ENCODE measurements at regions not wholly inside any gene's neighbourhood (a gene's known extent, or its start where the extent isn't known, plus 50 kb on each side); places are given as distances from the start of the nearest gene placed in this dataset.
"Not testable (repeated sequence)": the region's sequence is repeated elsewhere in the genome, so short reads cannot be mapped to it uniquely, and the experiment has no call there.

DNA sequence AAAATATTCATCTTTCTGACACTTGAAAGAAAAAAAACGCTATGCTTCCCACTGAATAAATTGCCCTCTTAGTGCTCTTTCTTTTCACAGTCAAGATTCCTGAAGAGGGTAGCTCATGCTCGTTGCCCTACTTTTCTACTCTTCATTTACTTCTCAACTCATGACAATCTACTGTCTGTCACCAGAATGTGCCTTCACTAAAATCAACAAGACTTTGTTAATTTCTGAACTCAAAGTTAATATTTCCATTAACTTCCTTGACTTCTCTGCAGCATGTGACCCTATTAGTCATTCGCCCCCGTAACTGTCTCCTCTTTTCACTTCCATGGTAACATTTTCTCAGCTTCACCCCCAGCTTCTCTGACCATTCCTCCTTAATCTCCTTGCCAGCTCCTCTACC, 98.9 kb upstream of the MAPRE2 start:
- DNase-seq (ENCODE audit: low read depth) = no peak

DNA sequence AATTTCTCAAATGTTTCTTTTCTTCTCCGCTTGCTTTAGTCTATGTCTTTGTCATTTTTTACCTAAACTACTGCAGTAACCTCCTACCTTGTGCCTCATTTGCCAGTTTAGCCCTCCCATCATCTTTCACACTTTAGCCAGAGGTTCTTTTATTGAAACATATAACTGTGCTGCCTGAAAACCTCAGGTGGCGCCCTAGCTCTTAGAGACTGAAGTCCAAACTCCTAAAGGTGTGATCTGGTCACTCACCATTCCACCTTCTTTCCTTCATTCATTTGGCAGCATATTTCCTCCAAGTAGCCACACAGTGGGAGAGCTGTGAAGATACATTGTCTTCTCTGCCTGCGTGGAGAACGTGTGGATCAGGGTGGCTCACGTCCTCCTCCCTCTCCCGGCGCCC, 98.2 kb upstream of the MAPRE2 start:
- DNase-seq (ENCODE audit: low read depth) = no peak

DNA sequence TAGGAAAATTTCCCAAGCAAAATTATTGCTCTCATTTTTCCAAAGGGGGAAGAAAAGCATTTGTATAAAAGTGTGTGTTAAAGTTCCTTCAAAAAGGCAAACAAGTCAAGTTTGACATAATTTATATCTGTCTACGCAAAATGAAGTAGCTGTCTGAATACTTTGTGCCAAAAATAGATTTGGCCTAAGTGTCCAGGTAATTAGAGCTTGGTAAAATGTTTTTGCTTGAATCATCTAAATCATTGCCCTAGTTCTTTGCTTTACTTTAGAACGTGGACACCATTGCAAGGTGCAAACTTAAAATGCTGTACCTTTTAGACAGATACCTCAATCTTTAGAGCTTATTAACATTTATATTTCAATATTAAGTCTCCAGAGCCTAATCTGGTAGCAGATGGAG, 97.6 kb upstream of the MAPRE2 start:
- DNase-seq (ENCODE audit: low read depth) = no peak

DNA sequence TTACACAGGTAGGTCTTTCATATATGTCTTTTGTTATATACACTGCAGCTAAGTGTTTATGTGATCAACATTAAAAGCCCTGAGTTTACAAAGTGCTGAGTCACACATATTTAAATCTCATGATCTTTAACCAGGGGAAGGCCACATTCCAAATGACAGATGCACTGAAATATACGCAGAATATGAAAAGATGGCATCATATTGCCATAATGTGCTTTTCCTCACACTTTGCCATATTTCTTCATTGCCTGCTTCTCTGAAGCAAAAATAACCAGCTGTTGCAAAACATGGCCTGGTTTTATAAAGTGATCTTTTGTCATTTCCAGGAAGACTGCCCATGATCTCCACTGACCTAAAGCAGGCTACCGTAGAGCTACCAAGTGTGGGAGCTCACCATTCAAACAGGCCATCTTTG, 93.5 kb upstream of the MAPRE2 start:
- DNase-seq (ENCODE audit: low read depth) = peak; percentile 76

DNA sequence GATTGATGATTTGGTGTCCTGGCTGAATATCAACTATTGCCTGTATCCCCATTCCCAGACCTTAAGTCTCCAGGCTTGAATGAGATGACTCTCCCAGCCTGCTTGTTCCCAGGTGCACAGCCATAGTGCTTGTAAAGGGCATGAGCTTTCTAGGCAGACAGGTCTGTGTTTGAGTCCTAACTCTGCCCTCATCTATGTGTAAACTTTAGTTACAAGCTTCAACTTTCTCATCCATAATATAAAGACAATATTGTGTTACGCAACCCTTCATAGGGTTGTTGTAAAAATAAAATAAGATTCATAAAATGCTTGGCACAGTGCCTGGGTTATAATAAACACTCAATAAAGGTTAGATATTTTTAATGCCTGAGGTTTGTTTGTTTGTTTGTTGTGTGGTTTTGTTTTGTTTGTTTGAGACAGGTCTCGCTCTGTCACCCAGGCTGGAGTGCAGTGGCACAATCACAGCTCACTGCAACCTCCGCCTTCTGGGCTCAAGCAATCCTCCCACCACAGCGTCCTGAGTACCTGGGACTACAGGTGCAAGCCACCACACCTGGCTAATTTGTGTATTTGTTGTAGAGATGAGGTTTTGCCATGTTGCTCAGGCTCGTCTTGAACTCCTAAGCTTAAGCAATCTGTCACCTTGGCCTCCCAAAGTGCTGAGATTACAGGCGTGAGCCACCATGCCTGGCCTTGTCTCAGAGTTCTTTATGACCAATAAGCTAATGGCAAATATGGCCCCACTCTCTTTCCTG, 89.4 kb upstream of the MAPRE2 start:
- no peak for DNase-seq (ENCODE audit: low read depth)

GRCh38 chr18:34953212-34953611, 88.0 kb upstream of the MAPRE2 start:
- DNase-seq (ENCODE audit: low read depth) = no peak

DNA sequence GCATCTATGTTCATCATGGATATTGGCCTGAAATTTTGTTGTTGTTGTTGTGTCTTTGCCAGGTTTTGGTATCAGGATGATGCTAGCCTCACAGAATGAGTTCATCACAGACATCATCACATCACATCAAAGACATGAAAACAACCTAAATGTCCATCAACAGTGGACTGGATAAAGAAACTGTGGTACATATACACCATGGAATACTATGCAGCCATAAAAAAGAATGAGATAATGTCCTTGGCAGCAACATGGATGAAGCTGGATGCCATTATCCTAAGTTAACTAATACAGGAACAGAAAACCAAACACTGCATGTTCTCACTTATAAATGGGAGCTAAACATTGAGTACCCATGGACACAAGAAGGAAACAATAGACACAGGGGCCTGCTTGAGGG, 85.7 kb upstream of the MAPRE2 start:
- not testable (repeated sequence) for DNase-seq (ENCODE audit: low read depth)

GRCh38 chr18:34956663-34957062, 84.5 kb upstream of the MAPRE2 start:
- DNase-seq (ENCODE audit: low read depth) = peak; percentile 56

DNA sequence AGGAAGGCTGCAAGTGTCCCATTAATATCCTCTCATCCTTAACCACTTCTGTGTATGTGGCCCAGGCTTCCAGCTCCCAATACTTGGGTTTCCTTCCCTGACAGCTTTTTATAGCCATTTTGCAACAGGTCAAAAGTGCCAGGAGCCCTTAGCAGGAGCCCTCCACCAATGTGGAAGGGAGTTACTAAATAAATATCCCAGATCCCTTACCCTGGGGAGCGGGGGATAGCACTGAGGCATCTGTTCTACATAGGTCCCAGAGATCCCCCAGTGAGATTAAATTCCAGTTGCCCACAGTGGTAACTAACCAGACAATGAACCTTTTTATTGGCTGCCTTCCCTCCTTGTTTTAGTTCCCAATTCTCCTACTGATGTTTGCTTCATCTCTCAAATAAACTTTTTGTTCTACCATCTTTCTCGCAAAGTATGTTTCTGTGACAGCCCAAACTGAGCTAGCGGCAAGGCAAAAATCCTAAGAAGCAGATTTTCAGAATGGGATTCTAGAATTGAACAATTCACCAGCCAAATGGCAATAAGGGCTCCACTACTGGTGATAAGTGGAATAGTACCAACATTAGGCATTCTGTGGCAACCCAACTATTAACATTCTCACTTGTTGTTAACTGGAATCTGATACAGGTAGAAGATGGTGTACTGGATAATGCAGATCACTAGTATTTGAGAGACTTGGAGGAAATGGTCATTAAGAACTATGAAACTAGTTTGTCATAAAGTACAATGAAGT, 83.9 kb upstream of the MAPRE2 start:
- DNase-seq (ENCODE audit: low read depth) = peak; percentile 16

GRCh38 chr18:34957864-34958259, 83.4 kb upstream of the MAPRE2 start:
- no peak for DNase-seq (ENCODE audit: low read depth)

DNA sequence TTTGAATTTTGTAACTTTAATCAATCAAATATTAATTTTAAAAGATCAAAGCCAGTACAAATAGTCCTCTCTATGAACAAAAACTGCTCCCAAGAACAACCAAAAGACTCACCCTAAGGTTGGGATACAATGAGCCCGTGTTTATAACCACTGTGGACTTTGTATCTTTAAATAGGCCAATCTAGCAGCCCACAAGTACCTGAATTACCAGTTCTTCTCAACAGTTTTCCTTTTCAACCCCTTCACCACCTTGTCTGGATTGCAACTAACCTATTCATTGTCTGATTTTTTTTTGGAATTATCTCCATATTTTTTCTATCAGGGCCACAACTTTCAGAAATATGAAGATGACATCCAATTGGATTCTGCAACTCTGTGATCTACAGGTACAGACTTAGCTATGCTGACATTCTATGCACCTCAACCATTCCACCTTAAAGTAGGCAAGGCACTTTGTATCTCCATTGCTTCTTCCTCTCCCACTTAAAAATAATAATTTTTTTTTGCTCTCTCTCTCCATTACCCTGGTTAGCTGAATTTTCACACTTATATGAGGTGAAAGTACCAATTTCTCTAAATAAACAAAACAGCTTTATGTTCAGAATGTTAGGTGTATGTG, 81.9 kb upstream of the MAPRE2 start:
- DNase-seq (ENCODE audit: low read depth) = no peak

GRCh38 chr18:34959989-34960388, 81.2 kb upstream of the MAPRE2 start:
- DNase-seq (ENCODE audit: low read depth) = no peak

- no peak for DNase-seq (ENCODE audit: low read depth)
Measured at GRCh38 chr18:34965108-34965507, 76.1 kb upstream of the MAPRE2 start.

- DNase-seq (ENCODE audit: low read depth) = no peak
Measured at GRCh38 chr18:34965566-34965965, 75.6 kb upstream of the MAPRE2 start.

DNA sequence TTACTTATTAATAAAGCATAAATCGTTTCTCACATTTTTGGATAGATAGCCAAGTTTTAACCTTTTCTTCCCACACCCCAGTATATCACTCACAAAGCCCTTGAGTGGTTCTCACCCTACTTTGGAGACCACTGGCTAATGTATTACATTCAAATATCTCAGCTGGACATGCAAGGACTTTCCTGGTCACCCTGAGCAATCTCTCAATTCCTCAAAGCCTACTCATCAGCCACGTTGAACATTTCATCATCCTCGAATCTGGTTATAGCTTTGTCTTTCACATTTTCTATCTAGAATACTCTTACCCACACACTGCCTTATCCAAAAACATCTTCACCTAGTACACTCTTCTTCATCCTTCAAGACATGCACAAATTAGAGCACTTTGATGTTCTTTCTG, 71.1 kb upstream of the MAPRE2 start:
- DNase-seq (ENCODE audit: low read depth) = peak; percentile 64

- DNase-seq (ENCODE audit: low read depth) = peak; percentile 82
Measured at GRCh38 chr18:34971313-34971712, 69.9 kb upstream of the MAPRE2 start.

DNA sequence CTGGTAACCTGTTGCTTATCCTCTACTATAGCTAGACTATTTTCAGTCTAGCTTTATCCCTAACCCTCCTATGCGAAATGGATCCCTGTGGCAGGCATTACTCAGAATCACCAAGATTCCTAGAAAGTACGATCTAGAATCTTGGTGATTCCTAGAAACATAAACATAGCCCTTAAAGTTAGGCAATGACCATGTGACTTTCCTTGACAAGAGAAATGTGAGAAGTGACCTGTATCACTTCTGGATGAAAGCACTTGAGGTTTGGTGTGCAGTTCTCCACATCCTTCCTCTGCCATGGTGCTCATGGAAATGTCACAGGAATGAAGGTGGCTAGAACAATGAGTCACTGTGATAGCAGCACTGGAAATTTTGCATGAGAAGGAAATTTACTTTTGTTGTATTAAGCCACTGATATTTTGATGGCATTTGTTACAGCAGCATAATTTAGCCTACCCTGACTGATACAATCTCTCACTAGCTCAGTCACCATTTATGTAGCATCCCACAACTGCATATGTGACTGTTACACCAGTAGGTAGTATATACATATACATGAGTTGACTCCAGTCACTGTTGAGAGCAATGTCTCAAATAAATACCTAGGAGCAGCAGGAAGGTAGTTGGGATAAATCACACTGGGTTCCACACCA, 68.3 kb upstream of the MAPRE2 start:
- peak; percentile 4 for DNase-seq (ENCODE audit: low read depth)

- no peak for DNase-seq (ENCODE audit: low read depth)
Measured at GRCh38 chr18:34976123-34976522, 65.1 kb upstream of the MAPRE2 start.

GRCh38 chr18:34976534-34976898, 64.7 kb upstream of the MAPRE2 start:
- DNase-seq (ENCODE audit: low read depth) = no peak

GRCh38 chr18:34976899-34977837, 64.0 kb upstream of the MAPRE2 start:
- DNase-seq (ENCODE audit: low read depth) = peak; percentile 69

DNA sequence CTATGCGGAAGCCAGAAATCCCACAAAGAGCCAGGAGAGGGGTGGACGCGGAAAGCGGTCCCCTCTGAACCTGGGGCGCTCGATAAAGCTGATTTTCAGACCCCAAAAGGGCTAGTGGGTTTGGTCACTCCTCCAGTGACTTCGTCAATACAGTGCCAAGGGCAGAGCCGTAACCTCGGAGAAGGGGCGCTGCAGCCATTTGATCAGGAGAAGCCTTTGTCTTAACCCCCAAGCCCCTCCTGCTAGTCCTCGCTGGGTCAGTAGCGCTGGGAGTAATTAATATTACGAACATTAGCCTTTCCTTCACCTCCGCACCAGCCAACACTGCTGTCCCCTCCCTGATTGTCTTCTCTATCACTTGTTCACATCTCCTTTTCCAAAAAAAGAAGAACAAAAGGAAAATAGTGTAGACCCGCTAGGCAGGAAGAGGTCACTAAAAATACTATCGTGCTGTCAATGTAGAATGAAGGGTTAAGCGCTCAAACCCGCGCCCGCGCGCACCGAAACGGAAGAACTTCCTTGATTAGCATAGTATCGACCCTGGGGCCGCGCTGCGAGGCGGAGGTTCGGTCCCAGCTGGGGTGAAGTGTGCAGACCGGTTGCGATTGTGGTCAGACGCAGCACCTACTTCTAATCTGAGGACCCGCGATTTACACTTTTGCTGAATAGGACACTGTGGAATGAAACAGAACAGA, 63.2 kb upstream of the MAPRE2 start:
- peak; percentile 59 for DNase-seq (ENCODE audit: low read depth)
